IMR-90 (cell line): ENCODE measurements at regions not wholly inside any gene's neighbourhood (a gene's known extent, or its start where the extent isn't known, plus 50 kb on each side); places are given as distances from the start of the nearest gene placed in this dataset.

ENCODE experiments used
- ATAC-seq: fragments of 200-7000 bp; cut with Tn5 transposase; 2 replicates; pipeline ENCODE4 v1.9.1; 2020; ENCODE audit warnings: low read depth, mild to moderate bottlenecking, moderate library complexity
- BruUV-seq: library from RNA; stranded (reverse); fragments of 400-500 nt; replicated peaks from 2 replicates; lab custom pipeline; 2021; lab: Mats Ljungman, UMichigan
- CTCF ChIA-PET: fragments of 300-600 bp; formaldehyde crosslinking; extraction: SDS; loops from one replicate; lab custom pipeline; 2021; ENCODE audit warnings: antibody characterized with exemption; lab: Yijun Ruan, JAX
- POLR2A ChIA-PET: fragments of 300-600 bp; sonication (Branson Sonifier 250); formaldehyde crosslinking; loops from one replicate; lab custom pipeline; 2022; ENCODE audit warnings: antibody characterized with exemption; ENCODE audit not compliant: unreplicated experiment; lab: Charles Lee
- DNase-seq: peaks from one replicate; pipeline ENCODE4 v3.0.0; 2013
- H2AFZ ChIP-seq: replicated peaks from 2 replicates; pipeline ENCODE3; 2013; ENCODE audit warnings: low read length, mild to moderate bottlenecking; ENCODE audit not compliant: poor library complexity
- H2AK5ac ChIP-seq: 2 replicates; pipeline ENCODE4 v1.6.1; 2013; ENCODE audit warnings: low read depth, low read length, inconsistent platforms
- H2AK9ac ChIP-seq: replicated peaks from 2 replicates; pipeline ENCODE3; 2013; ENCODE audit warnings: mild to moderate bottlenecking, low read depth, low read length, moderate library complexity; ENCODE audit not compliant: poor library complexity
- H2BK120ac ChIP-seq: 2 replicates; pipeline ENCODE4 v1.6.1; 2013; ENCODE audit warnings: low read depth, low read length, inconsistent platforms
- H2BK15ac ChIP-seq: 3 replicates; pipeline ENCODE4 v1.6.1; 2013; ENCODE audit warnings: low read depth, low read length, inconsistent platforms
- H2BK20ac ChIP-seq: 2 replicates; pipeline ENCODE4 v1.6.1; 2013; ENCODE audit warnings: low read depth, mild to moderate bottlenecking, inconsistent platforms, low read length, moderate library complexity
- H2BK5ac ChIP-seq: 2 replicates; pipeline ENCODE4 v1.6.1; 2013; ENCODE audit warnings: mild to moderate bottlenecking, low read depth, low read length, inconsistent platforms; ENCODE audit not compliant: poor library complexity, severe bottlenecking
- H3K14ac ChIP-seq: replicated peaks from 2 replicates; pipeline ENCODE4 v1.6.1; 2013; ENCODE audit warnings: low read depth, low read length, inconsistent platforms
- H3K18ac ChIP-seq: 2 replicates; pipeline ENCODE4 v1.6.1; 2013; ENCODE audit warnings: low read depth, low read length, control low read depth
- H3K23ac ChIP-seq: 2 replicates; pipeline ENCODE4 v1.6.1; 2013; ENCODE audit warnings: low read depth, low read length, inconsistent platforms
- H3K27ac ChIP-seq: 2 replicates; pipeline ENCODE4 v1.5.1; 2013; ENCODE audit warnings: mild to moderate bottlenecking, control low read depth, low read length; ENCODE audit not compliant: insufficient read depth
- H3K27me3 ChIP-seq: 2 replicates; pipeline ENCODE4 v1.6.1; 2013; ENCODE audit warnings: low read length; ENCODE audit not compliant: control insufficient read depth, insufficient read depth
- H3K36me3 ChIP-seq: 2 replicates; pipeline ENCODE4 v1.6.1; 2013; ENCODE audit warnings: low read length, mixed read lengths; ENCODE audit not compliant: control insufficient read depth, insufficient read depth
- H3K4ac ChIP-seq: 2 replicates; pipeline ENCODE4 v1.6.1; 2013; ENCODE audit warnings: low read depth, low read length, inconsistent platforms
- H3K4me1 ChIP-seq: 2 replicates; pipeline ENCODE4 v1.6.1; 2013; ENCODE audit warnings: low read length, mixed read lengths; ENCODE audit not compliant: control insufficient read depth, insufficient read depth
- H3K4me2 ChIP-seq: 2 replicates; pipeline ENCODE4 v1.6.1; 2013; ENCODE audit warnings: low read depth, mild to moderate bottlenecking, control low read depth, low read length, moderate library complexity
- H3K4me3 ChIP-seq: 2 replicates; pipeline ENCODE4 v1.5.1; 2013; ENCODE audit warnings: low read depth, mild to moderate bottlenecking, control low read depth, low read length, moderate library complexity; ENCODE audit not compliant: insufficient read depth
- H3K56ac ChIP-seq: 2 replicates; pipeline ENCODE4 v1.6.1; 2013; ENCODE audit warnings: low read length, inconsistent platforms; ENCODE audit not compliant: insufficient read depth; ENCODE audit errors: extremely low read depth
- H3K79me1 ChIP-seq, 2 experiments: 2 replicates each; pipeline ENCODE4 v1.6.1; 2013; ENCODE audit warnings: low read length in 2 of 2, inconsistent platforms in 1 of 2, low read depth in 1 of 2
- H3K9ac ChIP-seq: 2 replicates; pipeline ENCODE4 v1.6.1; 2013; ENCODE audit warnings: low read depth, low read length, control low read depth
- H3K9me1 ChIP-seq: 2 replicates; pipeline ENCODE4 v1.6.1; 2013; ENCODE audit warnings: low read length, inconsistent platforms; ENCODE audit not compliant: insufficient read depth
- H3K9me3 ChIP-seq: 2 replicates; pipeline ENCODE4 v1.6.1; 2013; ENCODE audit warnings: low read length; ENCODE audit not compliant: control insufficient read depth, insufficient read depth
- H4K20me1 ChIP-seq: 2 replicates; pipeline ENCODE4 v1.6.1; 2013; ENCODE audit warnings: low read length, inconsistent platforms; ENCODE audit not compliant: insufficient read depth
- H4K5ac ChIP-seq: 2 replicates; pipeline ENCODE4 v1.6.1; 2013; ENCODE audit warnings: mild to moderate bottlenecking, low read depth, low read length, control low read depth
- H4K8ac ChIP-seq, 2 experiments: 2 replicates each; pipeline ENCODE4 v1.6.1; 2013; ENCODE audit warnings: low read depth in 2 of 2, low read length in 2 of 2, control low read depth in 1 of 2, inconsistent platforms in 1 of 2
- H4K91ac ChIP-seq: 2 replicates; pipeline ENCODE4 v1.6.1; 2013; ENCODE audit warnings: low read depth, low read length, inconsistent platforms; ENCODE audit not compliant: insufficient read depth
- RAD21 ChIP-seq: IDR thresholded peaks from 2 replicates; pipeline ENCODE4 v1.6.1; 2012; ENCODE audit warnings: low read length, improper control_type of control experiment
- RFX5 ChIP-seq: IDR thresholded peaks from 2 replicates; pipeline ENCODE4 v1.8.0; 2012; ENCODE audit warnings: low read depth, mild to moderate bottlenecking, low read length, moderate library complexity
- WGBS, 2 experiments: methylation state at CpG; one replicate each; pipeline versions ENCODE4 v1.1.5 to v1.1.7; 2013; ENCODE audit warnings: missing lambda C conversion rate in 2 of 2; ENCODE audit not compliant: insufficient read length in 1 of 2; ENCODE audit errors: extremely low coverage in 2 of 2; 5-methylcytosine and 5-hydroxymethylcytosine counted together
- dilution Hi-C: fragments of 300-500 bp; cut with HindIII; formaldehyde crosslinking; loops from one replicate; pipeline ENCODE4 v1.14.3; 2018; ENCODE audit warnings: low sequenced_read_pairs; ENCODE audit not compliant: unreplicated experiment
- in situ Hi-C: fragments of 300-500 bp; cut with MboI; formaldehyde crosslinking; loops from 3 replicates; pipeline ENCODE4 v1.14.3; 2019; ENCODE audit warnings: low sequenced_read_pairs, inconsistent platforms, mixed read lengths
- intact Hi-C: fragments of 100-400 bp; cut with micrococcal nuclease; formaldehyde crosslinking; loops from 2 replicates; pipeline ENCODE4 v1.10.0; 2022

DNA sequence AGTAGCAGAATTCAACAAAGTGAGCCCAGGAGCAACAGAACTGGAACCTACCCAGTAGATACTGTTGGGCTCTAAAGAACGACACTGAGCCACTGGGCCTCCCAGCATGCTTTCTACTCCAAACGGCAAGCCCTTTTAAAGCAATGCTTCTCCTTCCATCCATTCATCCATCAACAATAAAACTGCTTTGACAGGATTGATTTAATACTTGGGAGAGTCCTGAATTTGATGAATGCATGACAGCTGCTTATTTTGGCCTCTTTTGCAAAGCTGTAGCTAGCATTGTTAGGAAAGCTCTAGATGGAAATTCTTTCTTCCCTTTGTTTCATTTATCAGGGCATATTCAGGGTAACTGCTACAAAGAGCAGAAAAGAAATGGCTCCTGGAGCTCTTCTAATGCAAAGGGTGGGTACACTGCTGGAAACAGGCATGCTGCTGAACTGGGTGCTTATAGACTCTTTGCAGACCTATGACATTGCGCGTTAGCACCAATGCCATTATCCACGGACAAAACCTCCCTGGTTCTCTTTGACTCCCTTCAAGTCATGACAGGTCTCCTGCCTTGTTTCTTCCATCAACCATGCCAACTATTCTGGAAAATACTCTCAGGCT is 138.4 kb upstream of the HNRNPA3 start:
- no peak overlapping the region for H3K4me2 ChIP-seq
- H4K5ac ChIP-seq, result no peak overlapping the region
- no peak overlapping the region for H2BK5ac ChIP-seq
- 94% methylated on average over 3 of the region's 5 CpGs; no CpG with 5 or more reads in 1 of the 2 experiments for WGBS, 2 experiments
- no peak overlapping the region for H2AK5ac ChIP-seq
- H3K18ac ChIP-seq, result no peak overlapping the region
- no peaks in the 10 kb centered on the region for H4K20me1 ChIP-seq
- H3K23ac ChIP-seq, result no peak overlapping the region
- no peak for TF ChIP-seq RFX5
- TF ChIP-seq RAD21, result no peak
- no peak overlapping the region for H2BK20ac ChIP-seq
- H3K4ac ChIP-seq, result no peak overlapping the region
- no peak overlapping the region for H4K91ac ChIP-seq
- DNase-seq (no peak), ATAC-seq (no peak)
- no peaks in the 10 kb centered on the region for H3K36me3 ChIP-seq
- H3K79me1 ChIP-seq, result no peaks in the 10 kb centered on the region
- POLR2A ChIA-PET, result no interaction called here
- in situ Hi-C loops (no loop called here), dilution Hi-C loops (no loop called here), intact Hi-C loops (no loop called here)
- H3K14ac ChIP-seq, result no peak overlapping the region
- no peak overlapping the region for H2BK120ac ChIP-seq
- H2AFZ ChIP-seq, result no peak overlapping the region
- CTCF ChIA-PET, result interaction anchor here (0.5 to 0.7 kb wide), 2 partner anchors 13 to 1670 kb away, joined by 3 read pairs; no protein-coding TSS in a partner anchor
- H3K27ac ChIP-seq, result no peak overlapping the region
- H3K9ac ChIP-seq, result no peak overlapping the region
- no peaks in the 10 kb centered on the region for H3K9me1 ChIP-seq
- no peak overlapping the region for H2AK9ac ChIP-seq
- H3K27me3 ChIP-seq, result no peaks in the 10 kb centered on the region
- no peaks in the 10 kb centered on the region for H3K4me1 ChIP-seq
- H2BK15ac ChIP-seq, result no peak overlapping the region
- no peak overlapping the region for H4K8ac ChIP-seq
- no peaks in the 10 kb centered on the region for H3K9me3 ChIP-seq
- no peak overlapping the region for H3K4me3 ChIP-seq
- H3K56ac ChIP-seq, result no peak overlapping the region
- no TSS peak for BruUV-seq
